Muscle layer of duodenum (tissue), 2 donors: ENCODE measurements at regions not wholly inside any gene's neighbourhood (a gene's known extent, or its start where the extent isn't known, plus 50 kb on each side); places are given as distances from the start of the nearest gene placed in this dataset.

Experiments
- H3K27ac ChIP-seq: one replicate; pipeline ENCODE4 v1.7.0; 2013; ENCODE audit warnings: mild to moderate bottlenecking, low read length
- H3K27me3 ChIP-seq: one replicate; pipeline ENCODE4 v1.7.0; 2013; ENCODE audit warnings: low read depth, mild to moderate bottlenecking, control low read depth, low read length
- H3K36me3 ChIP-seq, 2 donors: one replicate each; pipeline ENCODE4 v1.7.0; 2013; ENCODE audit warnings: low read length in 2 of 2, control low read depth in 1 of 2, mild to moderate bottlenecking in 1 of 2; ENCODE audit not compliant: insufficient read depth in 2 of 2, control insufficient read depth in 1 of 2
- H3K4me1 ChIP-seq, 2 donors: one replicate each; pipeline ENCODE4 v1.7.0; 2013; ENCODE audit warnings: low read length in 2 of 2, mild to moderate bottlenecking in 2 of 2, control low read depth in 1 of 2, moderate library complexity in 1 of 2; ENCODE audit not compliant: insufficient read depth in 2 of 2, control insufficient read depth in 1 of 2
- H3K4me3 ChIP-seq, 2 donors: one replicate each; pipeline ENCODE4 v1.7.0; 2013; ENCODE audit warnings: low read length in 2 of 2, low read depth in 1 of 2, mild to moderate bottlenecking in 1 of 2
- H3K9me3 ChIP-seq, 2 donors: one replicate each; pipeline ENCODE4 v1.7.0; 2013; ENCODE audit warnings: low read length in 2 of 2, control low read depth in 1 of 2, mild to moderate bottlenecking in 1 of 2; ENCODE audit not compliant: control insufficient read depth in 1 of 2
- donor health status: healthy.

DNA sequence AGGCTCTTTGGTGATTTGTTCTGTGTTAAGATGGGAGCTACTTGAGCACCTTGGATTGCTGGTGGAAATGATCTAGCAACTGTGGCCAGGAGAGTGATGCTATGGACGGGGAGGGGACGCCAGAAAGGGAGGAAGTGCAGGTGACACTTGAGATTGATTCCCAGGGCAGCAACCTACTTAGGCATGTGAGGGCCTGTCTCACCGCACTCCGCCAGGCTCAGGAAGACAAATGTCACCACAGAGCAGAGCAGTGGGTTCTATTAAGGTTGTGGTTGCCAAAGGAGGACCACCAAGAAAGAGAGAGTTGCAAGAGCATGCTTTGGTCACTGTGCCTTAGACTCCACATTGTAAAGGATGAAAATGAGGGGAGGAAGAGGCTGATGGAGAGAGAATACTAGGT, 404.3 kb downstream of the IRX1 start:
- Histone ChIP-seq H3K9me3 (no peaks in the 10 kb centered on the region), H3K27ac (no peak overlapping the region), H3K27me3 (no peaks in the 10 kb centered on the region), H3K36me3 (no peaks in the 10 kb centered on the region), H3K4me3 (no peak overlapping the region), H3K4me1 (no peaks in the 10 kb centered on the region)

DNA sequence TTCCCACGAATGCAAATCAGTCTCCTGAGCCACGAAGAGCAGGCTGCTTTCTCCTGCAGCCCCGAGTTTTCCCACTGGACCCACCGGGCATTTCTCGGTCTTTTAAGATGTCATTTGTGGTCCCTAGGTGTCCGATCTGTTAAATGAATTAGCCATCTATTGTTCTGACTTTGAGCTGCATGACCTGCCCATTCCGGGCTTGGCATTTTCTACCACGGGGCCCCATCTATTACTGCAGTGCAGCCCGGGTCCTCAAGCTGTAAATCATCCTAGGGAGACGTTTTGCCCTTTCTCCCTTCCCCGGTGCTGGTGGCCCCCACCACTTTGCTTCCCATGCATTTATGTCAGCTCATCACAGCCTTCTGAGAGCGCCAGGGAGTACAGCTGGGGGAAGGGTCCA, 405.4 kb downstream of the IRX1 start:
- Histone ChIP-seq H3K4me3 (no peak overlapping the region), H3K9me3 (no peaks in the 10 kb centered on the region), H3K4me1 (no peaks in the 10 kb centered on the region), H3K36me3 (no peaks in the 10 kb centered on the region), H3K27me3 (no peaks in the 10 kb centered on the region), H3K27ac (no peak overlapping the region)

DNA sequence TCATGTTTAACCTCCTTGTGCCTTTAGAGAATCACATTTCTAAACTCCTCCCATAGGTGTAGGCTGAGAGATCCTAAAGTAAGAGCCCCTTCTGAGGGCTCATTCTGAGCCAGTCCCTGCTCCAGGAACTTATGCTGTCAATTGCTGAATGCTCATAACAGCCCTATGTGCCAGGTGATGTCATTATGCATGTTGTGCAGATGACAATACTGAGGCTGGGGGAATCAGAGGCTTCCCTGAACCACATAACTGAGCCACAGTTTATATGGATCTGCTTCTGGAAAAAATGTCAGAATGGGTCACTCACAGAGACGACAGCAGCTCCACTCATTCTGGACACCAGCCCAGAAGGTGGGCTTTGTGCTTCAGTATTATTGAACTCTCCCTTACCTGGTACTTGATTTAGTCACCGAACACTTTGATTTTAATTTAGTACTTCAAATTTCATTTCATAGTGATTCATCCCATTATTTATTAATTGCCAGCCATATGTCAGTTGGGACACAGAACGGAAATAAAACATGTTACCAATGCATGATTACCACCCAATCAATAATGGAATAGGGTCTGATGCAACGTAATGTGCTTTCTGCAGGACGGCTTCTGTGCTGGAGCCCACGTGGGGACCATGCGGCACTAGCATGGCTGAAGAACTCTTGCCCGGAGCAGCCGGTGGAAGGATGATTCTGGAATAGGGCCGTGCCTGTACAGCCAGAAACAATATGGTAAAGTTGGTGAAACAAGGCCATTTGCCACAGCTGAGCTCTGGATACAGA, 406.3 kb downstream of the IRX1 start:
- Histone ChIP-seq H3K27ac (no peak overlapping the region), H3K9me3 (no peaks in the 10 kb centered on the region), H3K4me3 (no peak overlapping the region), H3K4me1 (no peaks in the 10 kb centered on the region), H3K36me3 (no peaks in the 10 kb centered on the region), H3K27me3 (no peaks in the 10 kb centered on the region)

DNA sequence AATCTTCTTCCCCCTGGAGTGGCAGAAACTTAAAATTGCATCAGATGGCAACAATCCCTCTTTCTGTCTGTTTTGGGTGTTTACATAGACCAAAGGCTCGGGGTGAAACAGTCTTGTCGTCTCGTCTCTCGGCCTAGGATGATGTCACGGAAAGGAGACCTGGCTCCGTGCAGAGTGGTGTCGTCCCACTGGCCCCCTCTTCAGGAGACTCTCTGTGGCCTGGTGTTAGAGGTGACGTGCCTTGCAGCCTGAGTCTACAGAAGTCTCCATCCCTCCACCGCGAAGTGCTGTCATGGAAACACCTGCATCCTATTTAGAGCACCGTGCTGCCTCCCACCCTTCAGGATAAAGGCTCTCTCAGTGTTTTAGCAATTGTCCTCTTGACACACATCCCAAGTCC, 409.7 kb downstream of the IRX1 start:
- Histone ChIP-seq H3K9me3 (no peaks in the 10 kb centered on the region), H3K4me1 (no peaks in the 10 kb centered on the region), H3K27me3 (no peaks in the 10 kb centered on the region), H3K27ac (no peak overlapping the region), H3K36me3 (no peaks in the 10 kb centered on the region), H3K4me3 (no peak overlapping the region)

DNA sequence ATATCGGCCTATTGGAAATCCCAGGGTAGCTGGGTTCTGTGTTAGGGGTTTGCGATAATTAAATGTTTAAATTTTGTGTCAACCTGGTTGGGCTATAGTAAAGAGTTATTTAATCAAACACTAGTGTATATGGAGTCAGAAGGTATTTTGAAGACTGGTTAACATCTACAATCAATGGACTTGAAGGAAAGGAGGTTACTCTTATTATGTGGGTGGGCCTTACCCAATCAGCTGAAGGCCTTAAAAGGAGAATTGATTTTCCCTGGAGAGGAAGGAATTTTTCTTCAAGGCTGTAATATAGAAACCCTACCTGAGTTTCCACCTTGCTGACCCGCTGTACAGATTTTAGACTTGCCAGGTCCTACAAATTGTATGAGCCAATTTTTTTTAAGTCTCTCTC, 411.4 kb downstream of the IRX1 start:
- Histone ChIP-seq H3K4me3 (no peak overlapping the region), H3K36me3 (no peaks in the 10 kb centered on the region), H3K4me1 (no peaks in the 10 kb centered on the region), H3K9me3 (no peaks in the 10 kb centered on the region), H3K27me3 (no peaks in the 10 kb centered on the region), H3K27ac (no peak overlapping the region)

DNA sequence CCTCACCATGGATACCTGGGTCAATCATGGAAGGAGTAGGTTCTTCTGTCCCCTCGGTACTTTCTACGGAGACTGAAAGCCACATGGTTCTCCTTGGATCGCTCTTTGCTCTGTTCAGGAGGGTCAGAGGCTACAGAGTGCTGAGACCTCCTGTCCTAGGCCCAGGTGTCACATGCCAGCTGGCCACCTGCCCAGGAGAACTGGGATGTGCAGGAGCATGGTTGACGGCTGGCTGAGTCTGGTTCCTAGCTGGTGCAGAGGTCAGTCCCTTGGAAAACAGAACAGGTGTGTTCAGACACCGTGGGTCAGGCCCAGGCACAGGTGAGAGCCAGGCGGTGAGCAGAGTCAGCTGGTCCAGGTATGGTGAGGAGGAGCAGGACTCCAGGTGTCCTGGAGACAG, 416.3 kb downstream of the IRX1 start:
- Histone ChIP-seq H3K4me3 (no peak overlapping the region), H3K27ac (no peak overlapping the region), H3K4me1 (no peaks in the 10 kb centered on the region), H3K36me3 (no peaks in the 10 kb centered on the region), H3K27me3 (no peaks in the 10 kb centered on the region), H3K9me3 (no peaks in the 10 kb centered on the region)

DNA sequence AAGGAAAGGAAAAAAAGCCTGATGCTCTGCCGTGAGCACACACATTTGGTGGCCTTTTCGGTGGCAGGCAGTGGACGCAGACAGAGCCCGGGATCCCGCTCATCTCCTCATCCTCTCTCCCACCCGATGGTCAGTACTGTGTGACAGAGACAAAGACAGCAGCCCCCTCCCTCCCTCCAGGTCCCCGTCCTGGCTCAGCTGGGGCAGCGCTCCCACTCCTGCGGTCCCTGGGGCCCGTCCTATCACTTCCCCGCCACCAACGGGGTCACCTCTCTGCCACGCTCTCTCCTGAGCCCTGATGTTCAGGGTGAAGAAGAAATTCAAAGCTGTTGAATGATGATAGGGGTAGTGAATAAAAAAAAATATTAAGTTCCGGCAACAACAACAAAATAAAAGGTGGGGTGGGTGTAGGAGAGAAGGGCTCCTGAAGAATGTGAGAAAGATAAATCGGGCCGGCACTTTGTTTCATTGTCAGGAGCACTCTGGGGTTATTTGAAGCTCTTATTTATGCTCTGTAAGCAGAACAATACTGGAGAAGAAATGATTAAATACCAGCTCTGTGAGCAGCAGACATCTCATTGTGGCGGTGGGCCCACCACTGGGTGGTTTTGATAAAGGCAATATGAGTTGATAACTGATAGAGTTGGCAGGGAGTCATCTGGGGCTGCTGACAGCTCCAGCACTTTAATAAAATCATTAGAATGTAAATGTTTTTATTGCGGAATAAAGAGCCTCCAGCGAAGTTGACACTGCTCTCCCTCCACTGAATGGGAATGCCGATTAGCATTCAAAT, 417.7 kb downstream of the IRX1 start:
- no peaks in the 10 kb centered on the region for H3K36me3 ChIP-seq
- no peaks in the 10 kb centered on the region for H3K9me3 ChIP-seq
- no peak overlapping the region for H3K27ac ChIP-seq
- peaks cover 0 to under 1% of the 10 kb centered on the region in 2 donors for H3K4me1 ChIP-seq
- no peak overlapping the region for H3K4me3 ChIP-seq
- H3K27me3 ChIP-seq, result no peaks in the 10 kb centered on the region

DNA sequence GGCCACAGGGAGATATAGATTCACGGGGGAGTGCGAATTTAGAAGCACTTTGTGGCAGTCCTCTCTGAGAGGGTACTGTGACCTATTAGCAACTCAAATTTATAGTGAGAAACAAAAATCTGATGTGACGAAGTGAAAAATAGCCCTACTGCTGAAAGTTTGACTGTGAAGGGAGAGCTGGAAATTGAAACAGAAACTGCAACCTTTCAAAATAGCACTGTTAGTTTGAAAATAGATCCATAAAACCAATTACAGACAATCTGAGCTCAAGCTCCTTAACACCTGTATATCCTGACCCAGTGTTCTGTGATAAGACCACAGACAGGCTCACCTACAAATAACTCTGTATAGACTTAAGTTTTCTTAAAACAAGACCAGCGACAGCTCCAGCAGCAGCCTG, 420.1 kb downstream of the IRX1 start:
- no peaks in the 10 kb centered on the region for H3K36me3 ChIP-seq
- no peak overlapping the region for H3K27ac ChIP-seq
- H3K27me3 ChIP-seq, result no peaks in the 10 kb centered on the region
- no peaks in the 10 kb centered on the region for H3K9me3 ChIP-seq
- peaks cover 0 to 13% of the 10 kb centered on the region in 2 donors for H3K4me1 ChIP-seq
- no peak overlapping the region for H3K4me3 ChIP-seq

DNA sequence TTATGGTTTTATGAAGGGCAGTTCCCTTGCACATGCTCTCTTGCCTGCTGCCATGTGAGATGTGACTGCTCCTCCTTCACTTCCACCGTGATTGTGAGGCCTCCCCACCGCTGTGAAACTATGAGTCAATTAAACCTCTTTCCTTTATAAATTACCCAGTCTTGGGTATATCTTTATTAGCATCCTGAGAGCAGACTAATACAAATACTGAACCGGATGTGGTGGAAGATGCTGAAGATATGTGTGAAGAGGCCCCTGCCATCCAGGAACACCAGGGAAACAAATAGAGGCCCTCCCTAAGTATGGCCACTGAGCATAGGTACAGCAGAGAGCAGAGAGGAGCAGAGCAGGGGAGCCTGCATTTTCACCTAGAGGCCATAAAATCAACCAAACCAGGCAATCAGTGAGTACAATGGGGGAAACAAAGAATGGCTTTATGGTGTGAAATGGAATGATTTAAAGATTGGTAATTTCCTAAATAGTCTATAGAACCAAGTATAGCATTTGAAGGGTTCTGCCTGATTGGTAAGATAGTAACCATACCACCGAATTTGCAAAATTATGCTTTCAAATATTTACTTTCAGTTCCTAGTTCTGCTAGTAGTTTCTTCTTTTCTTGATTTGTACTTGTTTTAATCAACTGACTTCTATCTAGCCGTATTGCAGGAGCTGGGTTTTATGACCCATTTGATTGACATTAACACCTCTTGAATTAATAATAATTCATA, 421.6 kb downstream of the IRX1 start:
- Histone ChIP-seq H3K27ac (no peak overlapping the region), H3K4me3 (no peak overlapping the region), H3K4me1 (peaks cover 0 to 13% of the 10 kb centered on the region in 2 donors), H3K36me3 (no peaks in the 10 kb centered on the region), H3K9me3 (no peaks in the 10 kb centered on the region), H3K27me3 (no peaks in the 10 kb centered on the region)

DNA sequence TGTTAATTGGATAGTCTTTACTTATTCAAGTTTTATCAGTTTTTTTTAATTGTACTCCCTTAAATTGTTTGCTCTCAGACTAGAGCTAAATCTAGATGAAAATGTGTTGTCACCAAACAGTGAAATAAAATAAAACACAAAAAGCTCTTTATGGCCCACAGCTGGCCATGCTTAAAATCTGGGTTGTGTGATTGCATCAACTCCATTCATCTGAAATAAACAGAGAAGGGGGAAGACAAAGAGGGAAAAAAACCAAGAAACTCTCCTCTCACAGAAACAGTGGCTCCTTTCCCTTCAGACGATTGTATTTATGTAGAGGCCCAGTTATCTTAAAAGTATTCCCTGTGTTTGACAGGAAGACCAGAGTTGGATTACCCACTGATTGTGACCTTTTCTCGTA, 422.4 kb downstream of the IRX1 start:
- H3K4me1 ChIP-seq, result peaks cover 0 to 13% of the 10 kb centered on the region in 2 donors
- H3K36me3 ChIP-seq, result no peaks in the 10 kb centered on the region
- H3K27ac ChIP-seq, result peak overlapping the region; percentile 3
- H3K4me3 ChIP-seq, result no peak overlapping the region
- no peaks in the 10 kb centered on the region for H3K9me3 ChIP-seq
- no peaks in the 10 kb centered on the region for H3K27me3 ChIP-seq

DNA sequence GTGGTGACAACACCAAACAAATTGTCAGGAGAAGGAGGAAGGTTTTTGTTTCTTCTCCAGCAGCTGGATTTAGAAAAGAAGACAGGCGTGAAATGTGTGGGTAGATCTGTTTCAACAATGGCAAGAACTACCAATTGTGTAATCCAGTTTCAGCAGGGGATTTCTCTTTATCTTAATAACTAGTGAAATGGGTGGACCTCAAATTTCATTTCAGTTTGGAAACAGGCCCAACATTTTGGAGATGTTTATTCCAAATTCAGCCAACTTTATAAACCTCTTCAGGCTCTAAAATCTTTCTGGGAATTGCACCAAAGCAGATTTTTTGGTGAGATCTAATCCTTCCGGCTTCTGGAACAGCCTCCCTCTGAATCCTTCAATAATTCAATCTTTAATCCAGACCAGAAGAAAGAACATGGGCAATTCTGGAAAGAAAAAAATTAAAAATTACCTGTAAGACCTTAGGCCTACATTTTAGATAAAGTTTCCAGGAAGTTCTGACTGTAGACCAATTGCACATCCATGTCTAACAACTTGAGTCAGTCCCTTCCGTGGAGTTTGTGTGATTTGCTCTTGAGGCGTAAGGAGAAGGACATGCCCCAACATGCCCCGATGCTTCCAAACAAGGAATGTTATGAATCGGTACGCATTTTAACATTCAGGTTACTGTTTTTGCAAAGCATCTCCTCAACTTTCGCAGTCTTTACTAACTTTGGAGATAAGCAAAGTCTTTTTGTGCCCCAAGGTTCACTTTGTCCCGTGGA, 423.6 kb downstream of the IRX1 start:
- Histone ChIP-seq H3K4me1 (peaks cover 0 to 13% of the 10 kb centered on the region in 2 donors), H3K27me3 (no peaks in the 10 kb centered on the region), H3K36me3 (no peaks in the 10 kb centered on the region), H3K27ac (no peak overlapping the region), H3K4me3 (no peak overlapping the region), H3K9me3 (no peaks in the 10 kb centered on the region)
